ENCODE measurements at regions not wholly inside any gene's neighbourhood (a gene's known extent, or its start where the extent isn't known, plus 50 kb on each side); places are given as distances from the start of the nearest gene placed in this dataset.

- intact Hi-C loops (cut with DNase I): no loop called here
- DNase-seq (ENCODE audit: low spot score) (no peak), ATAC-seq (peak; percentile 19)
Measured at GRCh38 chr11:45560155-45560912, 105.1 kb downstream of the CHST1 start.

GRCh38 chr11:45556851-45557707, 108.3 kb downstream of the CHST1 start:
- ATAC-seq (peak; percentile 41), DNase-seq (ENCODE audit: low spot score) (no peak)
- intact Hi-C loops (cut with DNase I): no loop called here

GRCh38 chr11:45554230-45554967, 111.0 kb downstream of the CHST1 start:
- DNase-seq (ENCODE audit: low spot score) (no peak), ATAC-seq (peak; percentile 34)
- intact Hi-C loops (cut with DNase I): no loop called here

- ATAC-seq (no peak), DNase-seq (ENCODE audit: low spot score) (no peak)
- intact Hi-C loops (cut with DNase I): no loop called here
Measured at GRCh38 chr11:45553383-45553936, 112.0 kb downstream of the CHST1 start.

- ATAC-seq: no peak
- intact Hi-C loops (cut with DNase I): no loop called here
- DNase-seq (ENCODE audit: low spot score): no peak
Measured at GRCh38 chr11:45551191-45551713, 114.2 kb downstream of the CHST1 start.

- ATAC-seq (no peak), DNase-seq (ENCODE audit: low spot score) (no peak)
- intact Hi-C loops (cut with DNase I): no loop called here
Measured at GRCh38 chr11:45549257-45549656, 116.2 kb downstream of the CHST1 start.

- ATAC-seq (no peak), DNase-seq (ENCODE audit: low spot score) (no peak)
- intact Hi-C loops (cut with DNase I): no loop called here
Measured at GRCh38 chr11:45546366-45546765, 119.1 kb downstream of the CHST1 start.

GRCh38 chr11:45544826-45545225, 120.6 kb downstream of the CHST1 start:
- intact Hi-C loops (cut with DNase I): no loop called here
- DNase-seq (ENCODE audit: low spot score) (no peak), ATAC-seq (no peak)

GRCh38 chr11:45543808-45544422, 121.5 kb downstream of the CHST1 start:
- DNase-seq (ENCODE audit: low spot score) (no peak), ATAC-seq (no peak)
- intact Hi-C loops (cut with DNase I): no loop called here

- DNase-seq (ENCODE audit: low spot score) (no peak), ATAC-seq (no peak)
- intact Hi-C loops (cut with DNase I): no loop called here
Measured at GRCh38 chr11:45543081-45543480, 122.3 kb downstream of the CHST1 start.

- ATAC-seq (no peak), DNase-seq (ENCODE audit: low spot score) (no peak)
- intact Hi-C loops (cut with DNase I): no loop called here
Measured at GRCh38 chr11:45541693-45542434, 123.6 kb downstream of the CHST1 start.

GRCh38 chr11:45538939-45539338, 126.5 kb downstream of the CHST1 start:
- no peak for DNase-seq (ENCODE audit: low spot score)
- intact Hi-C loops (cut with DNase I): no loop called here
- no peak for ATAC-seq

GRCh38 chr11:45538363-45538762, 127.1 kb downstream of the CHST1 start:
- intact Hi-C loops (cut with DNase I): no loop called here
- ATAC-seq (peak; percentile 73), DNase-seq (ENCODE audit: low spot score) (no peak)

GRCh38 chr11:45537614-45538013, 127.8 kb downstream of the CHST1 start:
- ATAC-seq: no peak
- DNase-seq (ENCODE audit: low spot score): no peak
- intact Hi-C loops (cut with DNase I): no loop called here

- intact Hi-C loops (cut with DNase I): no loop called here
- no peak for DNase-seq (ENCODE audit: low spot score)
- ATAC-seq: no peak
Measured at GRCh38 chr11:45535033-45535432, 130.4 kb downstream of the CHST1 start.

- intact Hi-C loops (cut with DNase I): no loop called here
- ATAC-seq (no peak), DNase-seq (ENCODE audit: low spot score) (no peak)
Measured at GRCh38 chr11:45534132-45534531, 131.3 kb downstream of the CHST1 start.

- intact Hi-C loops (cut with DNase I): no loop called here
- DNase-seq (ENCODE audit: low spot score) (no peak), ATAC-seq (no peak)
Measured at GRCh38 chr11:45532546-45532945, 132.9 kb downstream of the CHST1 start.

GRCh38 chr11:45530776-45531175, 134.6 kb downstream of the CHST1 start:
- intact Hi-C loops (cut with DNase I): no loop called here
- DNase-seq (ENCODE audit: low spot score) (no peak), ATAC-seq (no peak)

All from sciatic nerve (tissue), 2 donors.